Transverse colon (tissue), 3 donors: ENCODE measurements at regions not wholly inside any gene's neighbourhood (a gene's known extent, or its start where the extent isn't known, plus 50 kb on each side); places are given as distances from the start of the nearest gene placed in this dataset.

ENCODE experiments used
- CTCF ChIP-seq, 5 experiments: fragments of 200-600 bp in 3 of 5; fragments of 450-650 bp in 2 of 5; sonication (generic) in 3 of 5; IDR thresholded peaks; 1 replicate in 2 of 5; 2 replicates in 3 of 5; pipeline ENCODE4 v1.5.1; 2016 to 2017; ENCODE audit warnings: antibody characterized with exemption in 5 of 5, inconsistent platforms in 3 of 5, mild to moderate bottlenecking in 2 of 5, moderate library complexity in 1 of 5
- POLR2A ChIP-seq: fragments of 450-650 bp; IDR thresholded peaks from one replicate; pipeline ENCODE4 v1.6.1; 2016; ENCODE audit warnings: antibody characterized with exemption, mild to moderate bottlenecking, moderate library complexity

GRCh38 chr4:150004481-150004880 lies 73.8 kb upstream of the DCLK2 start:
- TF ChIP-seq POLR2A (no peak), CTCF (IDR thresholded peaks at IDR 0.05) (no peak)
